Testis (tissue), 2 donors: ENCODE measurements at regions not wholly inside any gene's neighbourhood (a gene's known extent, or its start where the extent isn't known, plus 50 kb on each side); places are given as distances from the start of the nearest gene placed in this dataset.

Source experiments
- DNase-seq: peaks from one replicate; pipeline ENCODE4 v3.0.0-alpha.2; 2019
- H3K27ac ChIP-seq, 2 donors: fragments of 200-600 bp; sonication (generic); one replicate each; pipeline ENCODE4 v1.5.1; 2019
- H3K27me3 ChIP-seq: fragments of 200-600 bp; sonication (generic); one replicate; pipeline ENCODE4 v1.5.1; 2019
- H3K36me3 ChIP-seq: fragments of 200-600 bp; sonication (generic); one replicate; pipeline ENCODE4 v1.5.1; 2017; ENCODE audit warnings: low read depth; ENCODE audit errors: missing control alignments
- H3K4me1 ChIP-seq: fragments of 200-600 bp; sonication (generic); one replicate; pipeline ENCODE4 v1.5.1; 2019
- H3K4me3 ChIP-seq, 2 donors: fragments of 200-600 bp; sonication (generic); one replicate each; pipeline ENCODE4 v1.5.1; 2017 to 2019
- H3K9me3 ChIP-seq: fragments of 200-600 bp; sonication (generic); one replicate; pipeline ENCODE4 v1.5.1; 2017
- POLR2A ChIP-seq: fragments of 450-650 bp; IDR thresholded peaks from one replicate; pipeline ENCODE4 v1.6.1; 2017; ENCODE audit warnings: antibody characterized with exemption, mild to moderate bottlenecking, moderate library complexity
- WGBS, 2 donors: methylation state at CpG; one replicate each; pipeline ENCODE4 v1.1.5; 2018; 5-methylcytosine and 5-hydroxymethylcytosine counted together
- intact Hi-C: fragments of 100-400 bp; cut with DNase I; formaldehyde crosslinking; loops from one replicate; pipeline ENCODE4 v1.15.1; 2023; ENCODE audit warnings: low total_unique reads
- TF ChIP-seq, protein P1 (sequence below), 3 experiments: fragments of 450-650 bp in 2 of 3; fragments of 200-600 bp in 1 of 3; sonication (generic) in 1 of 3; IDR thresholded peaks; one replicate each; pipeline ENCODE4 v1.5.1; 2016 to 2019; ENCODE audit warnings: antibody characterized with exemption in 3 of 3, mild to moderate bottlenecking in 2 of 3, moderate library complexity in 1 of 3

DNA sequence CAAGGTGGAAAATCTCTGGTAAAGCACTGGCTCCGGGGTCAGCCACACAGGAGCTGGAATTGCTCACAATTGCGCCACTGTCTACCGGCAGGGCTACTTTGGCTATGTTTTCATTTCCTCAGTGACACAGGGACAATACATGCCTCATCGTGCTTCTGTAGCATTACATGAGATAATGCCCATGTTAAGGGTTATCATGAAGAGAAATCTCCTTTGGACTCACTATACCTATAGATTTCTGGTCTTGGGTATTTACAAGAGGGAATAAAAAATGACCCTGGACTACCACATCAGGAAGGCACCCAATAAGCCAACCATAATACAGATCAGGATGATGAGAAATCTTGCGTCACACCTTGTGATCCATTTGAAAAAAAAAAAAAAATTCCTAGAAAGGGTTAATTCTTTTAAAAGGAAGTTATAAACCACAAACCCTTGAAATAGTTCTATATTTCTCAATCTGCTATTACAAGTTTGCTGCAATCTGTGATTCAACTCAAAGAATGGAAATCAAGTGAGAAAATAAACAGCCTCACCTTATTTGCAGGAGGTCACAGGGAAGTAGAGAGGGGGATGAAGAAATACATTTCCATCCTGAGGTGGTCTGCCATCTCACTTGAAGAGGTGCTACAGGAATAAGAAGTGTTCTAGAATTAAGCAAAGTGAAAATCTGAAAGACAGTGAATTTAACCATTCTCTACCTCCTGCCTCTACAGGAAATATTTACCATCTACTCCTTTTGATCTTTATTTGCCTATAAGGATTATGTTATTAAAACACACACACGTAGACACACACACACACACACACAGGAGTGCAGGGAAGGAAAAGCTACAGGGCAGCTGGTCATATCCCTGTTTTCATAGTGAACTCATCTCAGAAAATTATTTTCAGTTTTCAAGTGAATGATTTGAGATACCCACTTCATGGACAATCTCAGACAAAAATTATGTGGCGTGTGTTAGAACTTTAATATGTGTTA, 231.3 kb upstream of the CELF2 start:
- no peak overlapping the region for H3K4me3 ChIP-seq
- TF ChIP-seq, protein P1, sequence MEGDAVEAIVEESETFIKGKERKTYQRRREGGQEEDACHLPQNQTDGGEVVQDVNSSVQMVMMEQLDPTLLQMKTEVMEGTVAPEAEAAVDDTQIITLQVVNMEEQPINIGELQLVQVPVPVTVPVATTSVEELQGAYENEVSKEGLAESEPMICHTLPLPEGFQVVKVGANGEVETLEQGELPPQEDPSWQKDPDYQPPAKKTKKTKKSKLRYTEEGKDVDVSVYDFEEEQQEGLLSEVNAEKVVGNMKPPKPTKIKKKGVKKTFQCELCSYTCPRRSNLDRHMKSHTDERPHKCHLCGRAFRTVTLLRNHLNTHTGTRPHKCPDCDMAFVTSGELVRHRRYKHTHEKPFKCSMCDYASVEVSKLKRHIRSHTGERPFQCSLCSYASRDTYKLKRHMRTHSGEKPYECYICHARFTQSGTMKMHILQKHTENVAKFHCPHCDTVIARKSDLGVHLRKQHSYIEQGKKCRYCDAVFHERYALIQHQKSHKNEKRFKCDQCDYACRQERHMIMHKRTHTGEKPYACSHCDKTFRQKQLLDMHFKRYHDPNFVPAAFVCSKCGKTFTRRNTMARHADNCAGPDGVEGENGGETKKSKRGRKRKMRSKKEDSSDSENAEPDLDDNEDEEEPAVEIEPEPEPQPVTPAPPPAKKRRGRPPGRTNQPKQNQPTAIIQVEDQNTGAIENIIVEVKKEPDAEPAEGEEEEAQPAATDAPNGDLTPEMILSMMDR (IDR thresholded peaks at IDR 0.05) = no peak
- TF ChIP-seq POLR2A = no peak
- 81 to 88% methylated on average over 7 of the region's 7 CpGs for WGBS, 2 donors
- H3K4me1 ChIP-seq = no peaks in the 10 kb centered on the region
- no peaks in the 10 kb centered on the region for H3K27me3 ChIP-seq
- H3K27ac ChIP-seq = no peak overlapping the region
- no peak for DNase-seq
- H3K36me3 ChIP-seq = no peaks in the 10 kb centered on the region
- no peaks in the 10 kb centered on the region for H3K9me3 ChIP-seq
- intact Hi-C loops = no loop called here

DNA sequence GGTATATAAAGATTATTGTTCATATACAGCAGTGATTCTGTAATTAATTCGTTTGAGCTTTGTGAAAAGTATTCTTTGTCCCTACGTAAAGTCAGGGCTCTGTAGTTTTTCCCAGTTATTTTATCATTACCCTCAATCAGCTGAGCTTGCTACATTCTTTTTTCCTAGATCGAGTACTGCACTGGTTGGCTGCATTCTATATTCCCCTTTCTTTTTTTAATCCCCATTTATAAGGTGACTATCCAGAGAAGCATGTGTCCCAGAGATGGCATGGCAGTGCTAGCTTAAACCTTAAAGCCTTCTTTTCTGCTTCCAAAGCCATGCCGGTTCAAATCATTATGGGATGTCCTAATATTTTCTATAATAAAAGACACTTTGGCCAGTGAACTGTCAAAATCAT, 230.1 kb upstream of the CELF2 start:
- no peak for DNase-seq
- no peak overlapping the region for H3K4me3 ChIP-seq
- intact Hi-C loops = no loop called here
- 50 to 56% methylated on average over 4 of the region's 4 CpGs for WGBS, 2 donors
- no peak overlapping the region for H3K27ac ChIP-seq
- no peaks in the 10 kb centered on the region for H3K4me1 ChIP-seq
- H3K9me3 ChIP-seq = no peaks in the 10 kb centered on the region
- TF ChIP-seq, protein P1 (IDR thresholded peaks at IDR 0.05) = no peak
- TF ChIP-seq POLR2A = no peak
- H3K36me3 ChIP-seq = no peaks in the 10 kb centered on the region
- no peaks in the 10 kb centered on the region for H3K27me3 ChIP-seq

DNA sequence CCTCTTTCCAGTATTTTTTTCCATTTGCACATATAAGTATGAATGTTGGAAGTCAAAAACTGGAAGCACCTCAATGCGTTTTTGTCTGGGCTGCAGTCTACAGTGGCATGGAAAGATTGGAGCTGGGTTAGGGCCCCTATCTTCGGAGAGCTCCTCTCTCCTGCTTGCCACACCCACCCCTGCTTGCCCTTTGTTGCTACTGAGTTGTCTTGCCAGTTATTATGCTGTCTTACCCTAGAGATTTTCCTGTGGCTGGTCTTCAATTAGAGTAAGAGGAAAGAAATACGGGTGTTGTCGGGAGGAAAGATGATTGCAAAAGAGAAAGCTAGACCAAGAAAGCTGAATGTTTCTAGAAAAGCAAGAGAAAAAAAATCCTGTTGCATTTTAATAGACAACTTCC, 228.9 kb upstream of the CELF2 start:
- TF ChIP-seq POLR2A = no peak
- TF ChIP-seq, protein P1 (IDR thresholded peaks at IDR 0.05) = no peak
- WGBS, 2 donors = 71 to 79% methylated on average over 4 of the region's 4 CpGs
- Histone ChIP-seq H3K4me1 (no peaks in the 10 kb centered on the region), H3K27ac (no peak overlapping the region), H3K4me3 (no peak overlapping the region), H3K27me3 (no peaks in the 10 kb centered on the region), H3K9me3 (no peaks in the 10 kb centered on the region), H3K36me3 (no peaks in the 10 kb centered on the region)
- DNase-seq = no peak
- intact Hi-C loops = no loop called here

DNA sequence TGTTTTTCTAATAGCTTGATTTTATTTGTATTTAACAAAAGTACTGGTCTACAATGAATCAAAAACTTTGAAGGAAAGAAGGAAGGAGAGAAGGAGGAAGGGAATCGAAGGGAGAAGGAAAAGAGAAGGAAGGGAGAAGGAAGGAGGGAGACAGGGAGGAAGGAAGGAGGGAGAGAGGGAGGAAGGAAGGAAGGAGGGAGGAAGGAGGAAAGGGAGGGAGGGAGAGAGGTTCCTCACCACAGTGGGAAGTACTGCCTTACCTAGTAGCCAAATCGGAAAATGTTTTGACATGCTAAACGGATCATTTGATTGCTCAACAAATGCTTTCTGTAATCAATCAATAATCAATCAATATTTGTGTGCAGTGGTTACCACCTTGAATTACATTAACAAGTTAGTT, 225.8 kb upstream of the CELF2 start:
- Histone ChIP-seq H3K4me1 (peaks cover 3% of the 10 kb centered on the region), H3K27me3 (no peaks in the 10 kb centered on the region), H3K9me3 (no peaks in the 10 kb centered on the region), H3K4me3 (no peak overlapping the region), H3K36me3 (no peaks in the 10 kb centered on the region), H3K27ac (no peak overlapping the region)
- 81 to 91% methylated on average over 3 of the region's 3 CpGs for WGBS, 2 donors
- no peak for TF ChIP-seq POLR2A
- TF ChIP-seq, protein P1 (IDR thresholded peaks at IDR 0.05) = no peak
- intact Hi-C loops = no loop called here
- DNase-seq = no peak

DNA sequence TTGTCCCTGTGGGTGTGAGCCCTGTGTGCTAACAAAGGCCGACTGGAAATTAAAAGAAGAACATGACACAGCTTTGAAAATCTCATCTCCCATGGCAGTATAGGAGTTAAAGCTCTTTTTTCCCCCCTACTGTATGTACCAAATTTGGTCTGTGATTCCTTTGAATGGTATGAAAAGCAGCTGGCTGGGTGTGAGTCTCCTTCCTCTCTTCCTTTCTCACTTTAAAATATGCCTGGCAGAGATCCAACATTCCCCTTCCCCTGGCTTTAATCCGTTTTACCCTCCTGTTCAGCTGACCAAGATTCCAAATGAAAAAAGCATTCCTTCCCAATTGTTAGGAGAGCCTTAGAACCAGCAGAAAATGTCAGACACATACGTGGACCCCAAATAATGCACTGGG, 225.0 kb upstream of the CELF2 start:
- TF ChIP-seq, protein P1 (IDR thresholded peaks at IDR 0.05) = no peak
- TF ChIP-seq POLR2A = no peak
- Histone ChIP-seq H3K27me3 (no peaks in the 10 kb centered on the region), H3K4me1 (peaks cover 7% of the 10 kb centered on the region), H3K4me3 (no peak overlapping the region), H3K36me3 (no peaks in the 10 kb centered on the region), H3K9me3 (no peaks in the 10 kb centered on the region), H3K27ac (no peak overlapping the region)
- intact Hi-C loops = no loop called here
- 50 to 56% methylated on average over 3 of the region's 3 CpGs for WGBS, 2 donors
- DNase-seq = no peak
